HG02840 (cell line): ENCODE measurements at regions not wholly inside any gene's neighbourhood (a gene's known extent, or its start where the extent isn't known, plus 50 kb on each side); places are given as distances from the start of the nearest gene placed in this dataset.
"Not testable (repeated sequence)": the region's sequence is repeated elsewhere in the genome, so short reads cannot be mapped to it uniquely, and the experiment has no call there.

Source experiments
- ATAC-seq: cut with Tn5 transposase; IDR thresholded peaks from one replicate; pipeline ENCODE4 v1.9.1; 2021; ENCODE audit warnings: mild to moderate bottlenecking, moderate library complexity, moderate number of reproducible peaks; ENCODE audit not compliant: unreplicated experiment, low FRiP score

DNA sequence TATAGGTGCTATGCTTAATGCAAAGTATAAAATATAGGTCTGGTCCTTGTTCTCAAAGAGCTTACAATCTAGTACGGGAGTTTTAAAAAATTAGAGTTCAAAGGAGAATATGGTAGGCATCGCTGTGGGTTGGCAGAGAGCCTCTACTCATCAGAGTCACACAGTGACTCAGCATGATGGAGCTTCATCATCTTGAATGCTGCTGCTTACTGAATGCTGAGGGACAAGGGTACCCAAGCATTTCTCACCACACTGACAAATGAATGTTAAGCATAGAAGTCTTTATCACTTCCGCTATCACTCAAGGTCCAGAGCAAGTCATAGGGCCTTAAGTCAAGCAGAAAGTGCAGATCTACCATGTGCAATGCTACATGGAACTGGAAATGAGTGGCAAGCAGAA, 268.6 kb upstream of the IGFBP7 start:
- no peak for ATAC-seq

DNA sequence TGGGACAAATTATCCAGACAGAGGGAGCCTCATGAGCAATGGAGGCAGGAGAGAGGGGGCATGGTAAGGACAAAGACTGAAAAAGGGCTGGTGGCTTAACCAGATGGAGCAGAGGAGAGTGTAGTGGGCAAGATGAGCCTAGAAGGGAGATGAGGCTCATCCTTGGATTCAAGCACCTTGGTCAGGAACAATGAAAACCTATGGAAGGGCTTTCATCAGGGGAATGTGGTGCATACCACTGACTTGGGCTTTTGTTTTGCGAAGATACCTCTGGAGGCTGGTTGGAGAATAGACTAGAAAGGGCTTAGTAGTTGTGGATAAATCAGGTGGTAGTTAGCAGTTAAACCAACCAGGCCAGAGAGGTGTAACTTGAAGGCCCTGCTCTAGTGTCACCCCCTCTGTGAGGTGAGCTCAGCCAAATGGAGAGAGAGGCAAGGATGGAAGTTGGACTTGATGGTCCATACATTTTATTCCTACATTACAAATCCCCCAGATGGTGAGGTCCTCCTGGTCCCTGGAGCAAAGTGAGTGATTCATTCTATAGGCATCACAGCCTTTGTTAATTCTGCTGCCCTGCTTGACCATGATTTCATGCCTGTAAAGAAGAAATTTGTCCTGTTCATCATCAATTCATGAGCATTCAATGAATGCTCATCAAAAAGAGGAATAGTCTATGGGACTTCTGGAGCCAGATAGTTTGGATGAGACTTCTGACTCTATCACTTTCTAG, 264.8 kb upstream of the IGFBP7 start:
- ATAC-seq = no peak

DNA sequence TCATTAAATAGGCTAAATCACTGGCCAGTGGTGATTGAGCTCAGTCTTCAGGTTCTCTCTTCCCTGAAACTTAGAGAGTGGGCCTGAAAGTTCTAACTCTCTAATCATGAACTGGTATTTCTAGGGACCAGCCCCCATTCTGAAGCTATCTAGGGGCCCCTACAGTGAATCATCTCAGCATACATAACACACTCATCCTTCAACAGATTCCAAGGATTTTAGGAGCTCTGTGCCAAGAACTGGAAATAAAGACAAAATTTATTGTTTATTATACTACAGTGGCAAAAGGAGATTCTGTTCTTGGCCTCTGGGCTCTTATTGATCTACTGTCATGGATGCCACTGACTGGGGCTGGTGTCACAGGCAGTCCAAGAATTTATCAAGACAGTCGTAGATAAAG, 263.8 kb upstream of the IGFBP7 start:
- no peak for ATAC-seq

DNA sequence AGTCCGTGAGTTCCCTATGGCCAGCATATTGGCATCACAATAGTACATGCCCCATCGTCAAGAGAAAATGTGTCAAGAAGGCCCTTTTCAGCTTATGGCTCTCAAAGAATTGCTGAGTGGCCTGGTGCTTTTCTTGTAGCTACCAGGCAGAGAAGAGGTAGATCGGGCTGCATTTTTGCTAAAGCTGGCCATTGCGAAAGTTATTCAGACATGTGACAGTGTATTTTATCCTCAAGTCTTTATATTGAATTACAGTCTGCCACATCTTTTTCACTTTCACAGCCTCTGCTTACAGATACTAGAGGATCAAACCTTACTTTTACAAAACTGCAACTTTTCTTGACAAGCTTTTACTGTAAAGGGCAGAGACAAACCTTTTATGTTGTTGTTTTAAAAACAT, 261.5 kb upstream of the IGFBP7 start:
- no peak for ATAC-seq

DNA sequence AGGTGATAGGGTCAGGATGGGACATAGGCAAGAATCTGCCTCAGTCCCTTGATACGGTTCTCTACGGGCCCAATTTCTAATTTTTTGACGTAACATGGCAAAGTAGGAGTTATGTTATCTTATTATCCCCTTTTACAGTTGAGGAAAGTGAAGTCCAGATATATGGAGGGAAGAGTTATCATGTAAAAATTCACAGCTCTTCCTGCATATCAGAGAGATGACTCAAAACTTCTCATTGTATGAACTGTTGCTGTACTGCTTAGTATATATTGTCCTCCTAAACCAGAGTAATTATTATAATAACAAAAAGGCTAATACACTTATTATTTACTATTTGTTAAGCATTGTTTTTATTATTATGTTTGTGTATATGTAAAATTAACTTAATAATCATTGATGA, 260.5 kb upstream of the IGFBP7 start:
- no peak for ATAC-seq

DNA sequence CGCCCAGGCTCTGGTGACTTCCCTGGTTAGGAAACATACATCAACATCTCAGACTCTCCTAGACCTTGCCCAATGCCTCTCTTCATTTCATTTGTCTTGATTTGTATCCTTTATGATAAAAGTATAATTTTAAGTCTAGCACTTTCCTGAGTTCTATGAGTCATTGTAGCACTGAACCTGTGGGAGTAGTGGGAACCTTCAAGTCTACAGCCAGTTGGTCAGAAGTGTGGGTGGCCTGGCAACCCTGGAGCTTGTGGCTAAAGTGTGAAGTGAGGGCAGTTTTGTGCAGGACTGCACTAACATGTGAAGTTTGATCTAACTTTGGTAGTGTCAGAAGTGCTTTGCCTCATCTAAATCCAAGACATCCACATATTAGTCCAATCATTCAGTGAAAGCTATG, 259.3 kb upstream of the IGFBP7 start:
- ATAC-seq = no peak

DNA sequence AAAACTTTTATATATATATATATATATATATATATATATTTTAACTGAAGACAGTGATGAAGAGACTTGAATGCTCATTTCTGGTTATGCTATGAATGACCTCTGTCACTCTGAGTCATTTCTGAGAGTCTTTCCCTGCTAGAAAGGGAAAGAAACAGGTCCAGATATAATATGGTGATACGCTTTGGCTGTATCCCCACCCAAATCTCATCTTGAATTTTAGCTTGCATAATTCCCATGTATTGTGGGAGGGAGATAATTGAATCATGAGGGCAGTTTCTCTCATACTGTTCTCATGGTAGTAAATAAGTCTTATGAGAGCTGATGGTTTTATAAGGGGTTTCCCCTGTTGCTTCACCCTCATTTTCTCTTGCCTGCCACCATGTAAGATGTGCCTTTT, 254.1 kb upstream of the IGFBP7 start:
- no peak for ATAC-seq

DNA sequence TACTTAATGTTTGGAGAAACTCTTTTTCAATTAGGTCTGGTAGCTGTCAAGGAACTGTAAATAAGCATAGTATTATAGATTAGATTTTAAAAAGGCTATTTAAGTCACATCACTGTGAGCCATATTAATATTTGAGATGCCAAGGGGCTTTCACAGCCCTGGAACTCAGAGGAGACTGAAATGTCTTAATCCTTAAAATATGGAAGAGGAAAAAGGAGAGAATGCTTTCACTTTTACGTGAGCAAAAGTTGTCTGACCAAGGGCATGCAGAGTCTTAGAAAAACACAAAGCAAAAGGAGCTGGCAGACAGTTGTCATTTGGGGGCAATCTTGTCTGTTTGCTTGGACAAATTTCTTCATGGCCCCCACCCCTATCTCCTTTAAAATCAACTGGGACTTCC, 253.2 kb upstream of the IGFBP7 start:
- ATAC-seq = no peak

DNA sequence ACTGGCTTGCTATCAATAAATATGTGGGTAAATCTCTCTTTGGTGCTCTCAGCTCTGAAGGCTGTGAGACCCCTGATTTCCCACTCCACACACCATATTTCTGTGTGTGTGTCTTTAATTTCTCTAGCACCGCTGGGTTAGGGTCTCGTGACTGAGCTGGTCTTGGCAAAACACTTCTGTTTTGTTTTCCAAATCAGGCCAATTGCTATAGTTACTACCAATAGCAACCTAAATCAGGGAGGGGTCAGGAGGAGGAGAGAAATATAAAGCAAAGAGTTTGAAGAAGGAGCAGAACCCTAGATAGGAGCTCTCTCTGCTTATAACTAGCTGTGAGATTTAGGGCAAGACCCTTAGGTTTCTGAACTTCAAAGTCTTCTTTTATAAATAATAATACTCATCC, 250.5 kb upstream of the IGFBP7 start:
- ATAC-seq = no peak

DNA sequence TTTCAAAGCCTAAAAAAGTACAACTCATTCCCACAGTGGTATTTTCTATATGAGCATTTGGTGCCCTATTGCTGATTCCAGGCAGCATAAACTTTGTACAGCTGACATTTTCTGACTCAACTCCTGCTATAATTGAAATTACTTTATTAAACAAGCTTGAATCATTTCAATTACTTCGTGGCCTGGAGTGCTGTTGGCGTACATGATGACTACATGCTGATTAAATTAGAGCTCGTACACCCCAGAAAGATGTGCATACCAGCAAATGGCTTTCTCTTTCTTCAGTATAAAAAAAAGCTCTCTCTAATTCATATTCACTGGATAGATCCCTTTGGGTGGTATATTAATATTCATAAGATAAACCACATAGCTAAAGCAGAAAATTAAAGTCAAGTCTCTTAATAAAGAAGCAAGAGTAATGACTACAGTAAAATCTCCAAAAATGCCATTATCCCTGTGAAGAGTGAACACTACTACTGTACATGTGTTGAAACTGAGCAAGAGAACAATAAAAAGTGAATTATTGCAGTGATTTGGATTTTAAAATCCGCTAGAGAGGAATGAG, 245.0 kb upstream of the IGFBP7 start:
- ATAC-seq = no peak

DNA sequence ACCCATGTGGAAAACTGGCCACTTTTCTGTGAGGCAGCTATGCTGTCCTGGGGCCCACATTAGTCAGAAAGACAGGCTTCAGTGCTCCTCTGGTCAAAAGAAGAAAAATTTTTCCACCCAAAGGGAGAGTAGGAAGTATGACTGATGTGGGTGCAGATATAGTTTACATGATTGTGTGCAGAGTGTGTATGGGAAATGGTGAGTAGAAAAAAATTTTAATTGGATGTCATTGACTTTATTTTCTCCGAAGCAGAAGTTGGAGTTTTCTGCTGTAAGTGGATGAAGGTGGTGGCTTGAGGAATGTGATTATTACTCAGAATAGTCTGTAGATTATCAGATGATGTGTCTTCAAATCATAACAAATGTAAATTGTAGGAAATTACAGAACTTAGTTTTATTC, 241.5 kb upstream of the IGFBP7 start:
- ATAC-seq = no peak

DNA sequence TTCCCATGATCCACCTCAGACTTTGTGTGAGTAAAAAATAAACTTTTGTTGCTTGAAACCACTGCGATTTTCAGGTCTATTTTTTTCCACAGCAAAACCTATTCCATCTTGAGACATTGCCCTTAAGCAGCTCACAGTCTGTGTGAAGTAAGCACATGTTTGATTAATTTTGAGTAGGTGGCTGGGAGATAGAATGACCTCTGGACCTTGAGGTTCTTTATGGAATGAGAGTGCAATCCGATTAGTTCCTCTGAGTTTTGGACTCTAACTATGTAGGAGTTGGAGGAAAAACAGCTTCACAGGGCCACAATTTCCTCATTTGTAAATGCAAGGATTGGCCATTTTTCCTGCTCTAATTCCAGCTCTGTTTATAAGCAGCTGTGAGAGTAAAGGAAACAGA, 234.1 kb upstream of the IGFBP7 start:
- no peak for ATAC-seq

DNA sequence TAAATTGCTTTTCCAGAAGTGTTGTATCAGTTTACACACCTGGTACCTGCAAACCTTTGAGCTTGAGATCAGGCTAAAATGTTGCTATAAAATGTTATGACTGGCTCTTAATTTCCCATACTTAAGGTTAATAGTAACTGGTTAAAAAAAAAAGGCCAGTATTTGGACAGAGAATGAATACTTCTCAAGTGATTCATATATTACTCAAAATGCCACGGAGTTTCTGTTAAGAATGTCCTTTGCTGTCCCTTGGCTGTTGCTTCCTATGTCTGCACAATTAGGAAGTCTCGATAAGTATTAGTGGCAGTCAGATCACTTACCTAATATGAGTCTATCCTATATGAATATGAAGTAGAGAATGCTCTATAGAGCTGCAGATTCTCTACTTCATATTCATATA, 232.2 kb upstream of the IGFBP7 start:
- ATAC-seq = no peak

DNA sequence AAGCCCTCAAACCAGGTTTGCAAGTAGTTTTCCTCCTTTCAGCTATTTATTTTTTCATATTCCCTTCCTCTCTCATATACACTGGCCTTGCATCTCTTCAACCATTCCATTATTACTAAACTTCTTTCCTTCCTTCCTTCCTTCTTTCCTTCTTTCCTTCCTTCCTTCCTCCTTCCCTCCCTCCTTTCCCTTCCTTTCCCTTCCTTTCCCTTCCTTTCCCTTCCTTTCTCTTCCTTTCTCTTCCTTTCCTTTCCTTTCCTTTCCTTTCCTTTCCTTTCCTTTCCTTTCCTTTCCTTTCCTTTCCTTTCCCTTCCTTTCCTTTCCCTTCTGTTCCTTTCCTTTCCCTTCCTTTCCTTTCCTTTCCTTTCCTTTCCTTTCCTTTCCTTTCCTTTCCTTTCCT, 228.7 kb upstream of the IGFBP7 start:
- not testable (repeated sequence) for ATAC-seq

DNA sequence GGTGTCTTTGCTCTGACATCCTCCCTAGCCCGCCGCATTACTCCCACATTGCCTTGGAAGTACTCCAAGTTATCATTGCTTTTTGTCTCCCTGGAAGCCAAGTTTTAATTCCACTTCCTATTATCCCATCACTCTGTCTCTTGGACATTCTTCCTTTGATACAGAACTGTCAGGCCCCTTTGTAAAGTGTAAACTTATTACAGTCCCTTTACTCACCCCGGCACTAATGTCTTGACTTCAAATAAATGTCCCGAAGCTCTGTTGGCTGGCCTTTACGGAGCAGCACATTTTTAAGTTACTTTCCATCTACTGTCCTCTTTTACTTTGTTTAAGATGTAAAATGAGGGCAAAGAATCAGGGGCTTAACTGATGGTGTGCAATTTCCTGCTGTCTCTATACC, 223.5 kb upstream of the IGFBP7 start:
- ATAC-seq = no peak

DNA sequence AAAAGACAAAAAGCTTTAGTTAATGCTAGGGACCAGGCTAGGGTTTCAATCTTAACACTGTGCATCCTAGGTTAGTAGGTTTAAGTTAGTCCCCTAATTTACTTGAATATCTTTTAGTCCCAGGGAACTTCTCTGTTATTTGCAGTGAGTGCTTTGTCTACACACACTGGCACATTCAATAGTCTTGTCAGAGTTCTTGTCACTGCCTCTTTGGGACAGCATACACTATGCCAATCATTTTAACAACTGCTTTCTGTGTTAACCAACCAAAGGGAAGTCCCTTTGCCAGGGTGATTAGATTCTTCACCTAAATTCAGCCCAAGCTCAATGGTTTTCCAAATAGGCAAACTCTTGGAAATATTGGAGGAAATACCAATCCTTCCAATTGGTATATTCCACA, 221.8 kb upstream of the IGFBP7 start:
- ATAC-seq = no peak

DNA sequence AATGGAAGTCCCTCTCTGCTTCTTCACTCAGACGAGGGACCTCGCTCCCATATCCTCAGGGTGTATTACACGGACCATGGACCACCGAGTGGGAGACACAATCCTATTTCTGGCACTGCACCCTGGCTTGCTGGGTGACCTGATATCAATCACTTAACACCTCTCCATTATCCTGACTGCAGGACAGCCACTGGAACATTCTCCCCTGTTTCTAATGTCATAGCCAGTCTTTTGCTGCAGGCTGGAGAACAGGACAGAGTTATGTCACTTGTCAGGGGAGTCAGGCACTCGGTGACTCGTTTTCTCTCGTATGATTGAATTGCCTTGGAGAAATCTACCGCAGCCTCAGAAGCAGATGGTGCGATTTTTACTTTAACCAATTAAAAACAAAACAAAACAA, 219.1 kb upstream of the IGFBP7 start:
- ATAC-seq = no peak

DNA sequence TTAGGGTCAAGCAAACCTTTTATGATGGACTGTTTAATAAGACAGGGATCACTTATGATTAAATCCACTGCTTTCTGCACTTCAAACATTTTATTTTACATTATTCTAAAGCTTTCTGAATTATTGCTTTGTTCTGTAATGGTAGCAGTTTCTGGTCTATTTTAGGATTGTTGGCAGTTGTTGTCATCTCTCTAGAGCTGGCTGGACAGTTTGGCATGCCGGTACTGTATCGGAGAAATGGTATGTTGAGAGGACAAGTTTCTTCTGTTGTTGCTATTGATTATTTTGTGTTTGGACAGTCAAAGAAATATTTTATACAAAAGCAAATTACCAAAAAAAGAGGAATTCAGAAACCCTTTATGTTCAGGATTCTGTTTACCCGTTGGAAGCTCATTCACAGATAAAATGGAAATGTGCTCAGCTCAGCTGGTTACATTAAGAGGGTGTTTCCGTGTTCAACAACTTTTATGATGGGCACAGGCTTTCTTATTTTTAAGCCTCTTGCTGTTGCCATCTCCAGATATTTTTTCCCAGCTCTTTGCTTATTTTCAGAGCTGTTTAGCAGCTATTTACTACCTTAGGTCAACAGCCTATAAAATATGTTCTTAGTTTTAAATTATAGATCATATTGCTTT, 214.6 kb upstream of the IGFBP7 start:
- ATAC-seq = no peak

DNA sequence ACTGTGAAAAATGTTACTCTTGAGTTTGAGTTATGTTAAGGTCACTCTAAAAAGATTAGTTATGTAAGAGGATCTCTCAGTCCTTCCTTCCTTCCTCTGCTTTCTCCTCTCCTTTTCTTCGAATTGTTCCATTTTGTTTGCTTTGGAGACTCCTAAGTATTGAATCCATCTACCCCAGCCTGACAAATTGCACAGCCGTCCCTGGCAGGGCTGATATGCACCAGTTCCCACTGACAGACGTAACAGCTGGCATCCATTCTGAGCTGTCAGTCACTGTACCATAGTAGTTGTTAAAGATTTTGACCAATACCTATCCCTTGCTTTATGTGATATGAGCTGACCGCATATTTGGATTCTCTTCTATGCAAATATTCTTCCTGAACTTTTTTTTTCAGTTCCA, 210.7 kb upstream of the IGFBP7 start:
- no peak for ATAC-seq

DNA sequence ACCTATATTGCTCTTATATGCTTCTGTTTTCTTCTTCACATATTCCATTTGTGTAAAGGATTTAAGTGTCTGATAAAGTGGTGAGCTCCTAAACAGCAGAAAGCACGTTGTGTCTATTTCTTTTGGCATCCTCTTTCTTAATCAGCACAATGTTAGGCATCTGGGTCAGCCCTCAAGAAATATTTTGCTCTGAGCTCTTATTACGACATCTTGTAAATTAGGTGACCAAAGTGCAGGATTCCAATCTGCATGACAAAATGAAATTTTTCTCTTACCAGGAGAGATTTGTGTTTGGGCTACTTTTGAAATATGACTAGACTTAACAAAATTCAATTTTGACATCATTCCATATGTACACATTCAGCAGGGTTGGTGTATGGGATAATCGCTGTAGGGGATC, 210.0 kb upstream of the IGFBP7 start:
- no peak for ATAC-seq

DNA sequence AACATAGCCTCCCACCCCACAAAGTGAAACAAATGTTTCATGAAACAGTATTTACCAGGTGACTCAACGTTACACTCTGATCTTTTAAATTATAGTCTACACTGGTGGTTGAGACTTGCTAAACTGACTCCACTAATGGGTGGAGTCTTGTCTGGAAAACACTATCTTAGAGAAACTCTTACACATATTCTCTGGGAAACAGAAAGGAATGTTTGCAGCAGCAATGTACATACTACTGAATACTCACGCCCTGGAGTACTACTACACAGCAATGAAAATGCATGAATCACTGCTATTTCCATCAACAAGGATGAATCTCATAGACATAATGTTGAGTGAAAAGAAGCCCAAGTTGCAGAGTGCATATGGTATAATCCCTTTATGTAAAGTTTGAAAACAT, 208.5 kb upstream of the IGFBP7 start:
- no peak for ATAC-seq

DNA sequence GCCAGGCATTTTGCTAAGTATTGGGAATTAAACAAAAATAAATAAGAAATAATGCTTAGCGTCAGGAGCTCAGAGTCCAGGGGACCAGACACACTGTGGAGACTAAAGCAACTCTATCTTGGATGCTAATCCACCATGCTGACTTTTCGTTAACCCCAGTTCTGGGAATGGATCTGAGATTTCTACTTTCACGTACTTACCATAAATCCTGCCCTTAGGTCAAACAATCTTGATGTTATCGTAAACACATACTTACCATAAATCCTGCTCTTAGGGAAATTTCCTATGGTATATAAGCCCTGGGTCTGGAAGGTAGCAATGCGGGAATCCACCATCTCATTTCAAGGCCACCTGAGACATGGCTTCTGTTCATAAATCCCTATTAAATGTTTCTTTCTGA, 204.5 kb upstream of the IGFBP7 start:
- no peak for ATAC-seq
